ENCODE measurements at regions not wholly inside any gene's neighbourhood (a gene's known extent, or its start where the extent isn't known, plus 50 kb on each side); places are given as distances from the start of the nearest gene placed in this dataset.

- in situ Hi-C loops (cut with MboI) (no loop called here), intact Hi-C loops (cut with micrococcal nuclease) (no loop called here)
- ChIA-PET POLR2A (no interaction called here), CTCF (ENCODE audit: low intra/inter-chr PET ratio) (no interaction called here)
- Histone ChIP-seq H4K20me1 (replicated peaks; ENCODE audit: control insufficient read depth, insufficient read depth, low read length) (no peaks in the 10 kb centered on the region), H3K9me1 (ENCODE audit: control insufficient read depth, insufficient read depth, low read length) (no peaks in the 10 kb centered on the region), H3K36me3 (ENCODE audit: control insufficient read depth, insufficient read depth, low read length) (no peaks in the 10 kb centered on the region), H2AFZ (ENCODE audit: low read depth, low read length) (0 out of 2 replicates have a peak overlapping the region, but pooled peaks have one; percentile 23), H3K4me2 (ENCODE audit: insufficient read depth, low read length) (no peak overlapping the region), H3K27ac (ENCODE audit: extremely low read depth, low read depth, low read length) (no peak overlapping the region), H3K79me2 (ENCODE audit: control insufficient read depth, insufficient read depth, low read length) (no peaks in the 10 kb centered on the region), H3K9ac (ENCODE audit: insufficient read depth in 1 of 2, low read depth in 2 of 2, low read length in 2 of 2) (no peak overlapping the region), H3K27me3 (ENCODE audit: control insufficient read depth in 2 of 2, insufficient read depth in 2 of 2, low read length in 2 of 2) (no peaks in the 10 kb centered on the region), H3K9me3 (replicated peaks; ENCODE audit: control insufficient read depth, insufficient read depth, low read depth, low read length) (no peaks in the 10 kb centered on the region), H3K4me1 (replicated peaks in 1 of 2; ENCODE audit: control insufficient read depth in 2 of 2, insufficient read depth in 2 of 2, low read length in 2 of 2) (no peaks in the 10 kb centered on the region), H3K4me3 (no peak overlapping the region)
- no peak for DNase-seq (ENCODE audit: extremely low read depth in 1 of 4, low spot score in 3 of 4)
- FAIRE-seq: no peak
- WGBS (ENCODE audit: insufficient coverage, low coverage, missing lambda C conversion rate): 80% methylated on average over 1 of the region's 1 CpG
- BruUV-seq (replicated peaks): no TSS peak
- peak; percentile 16; the same call in 1 of the 2 replicates for TF ChIP-seq C11orf30 (IDR thresholded peaks at IDR 0.05; ENCODE audit: low read depth)
- no peak for TF ChIP-seq DIDO1 (tag; IDR thresholded peaks at IDR 0.05; ENCODE audit: low read depth)
- TF ChIP-seq TCF7L2 (IDR thresholded peaks at IDR 0.05; ENCODE audit: low read depth, low read length): no peak
- TF ChIP-seq ZBTB40 (IDR thresholded peaks at IDR 0.05): no peak
- no peak for TF ChIP-seq ZBTB40 (CRISPR knock-in tag; IDR thresholded peaks at IDR 0.05)
- ATAC-seq: no peak
Measured at GRCh38 chr14:30808576-30808975, 65.8 kb upstream of the COCH start.
